ENCODE measurements at regions not wholly inside any gene's neighbourhood (a gene's known extent, or its start where the extent isn't known, plus 50 kb on each side); places are given as distances from the start of the nearest gene placed in this dataset.

- TF ChIP-seq EZH2 (IDR thresholded peaks at IDR 0.05) (no peak), FOXP2 (optimal IDR thresholded peaks at IDR 0.05; ENCODE audit: control extremely low read depth, extremely low read length, insufficient read depth) (no peak)
Observed at GRCh38 chr13:71046360-71047079, 820.5 kb downstream of the DACH1 start.

DNA sequence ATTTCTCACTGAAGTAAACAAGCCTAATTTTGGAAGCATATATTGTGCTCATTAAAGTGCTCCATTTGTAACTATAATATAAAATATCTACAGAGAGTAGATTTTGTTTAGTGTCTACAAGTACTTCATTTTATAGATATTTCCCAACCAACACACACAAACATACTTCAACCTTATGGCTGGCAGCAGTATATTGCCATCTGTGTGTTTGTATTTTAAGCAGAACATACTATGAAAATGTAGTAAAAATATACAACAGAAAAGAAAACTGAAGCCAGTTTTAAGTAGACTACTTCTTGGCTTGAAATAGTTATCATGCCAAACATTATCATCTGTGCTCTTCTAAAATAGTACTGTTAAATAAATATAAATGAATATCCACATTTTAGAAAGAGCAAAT is 821.9 kb downstream of the DACH1 start:
- Histone ChIP-seq H3K4me3 (no peak overlapping the region), H3K27ac (no peak overlapping the region), H3K9me3 (ENCODE audit: low read depth, low read length) (no peaks in the 10 kb centered on the region), H3K9ac (ENCODE audit: insufficient read length) (no peak overlapping the region), H3K36me3 (ENCODE audit: insufficient read depth, low read length) (no peaks in the 10 kb centered on the region)
- no peak for DNase-seq (ENCODE audit: low read depth, low spot score)
- TF ChIP-seq EZH2 (IDR thresholded peaks at IDR 0.05) (no peak), POLR2AphosphoS5 (IDR thresholded peaks at IDR 0.05; ENCODE audit: borderline replicate concordance, low read depth, low read length) (no peak), FOXP2 (optimal IDR thresholded peaks at IDR 0.05; ENCODE audit: control extremely low read depth, extremely low read length, insufficient read depth) (no peak)

More at GRCh38 chr13:71046360-71047079, 820.5 kb downstream of the DACH1 start:
- Histone ChIP-seq H3K27ac (no peak overlapping the region), H3K9me3 (ENCODE audit: low read depth, low read length) (no peaks in the 10 kb centered on the region), H3K36me3 (ENCODE audit: insufficient read depth, low read length) (no peaks in the 10 kb centered on the region), H3K4me3 (no peak overlapping the region), H3K9ac (ENCODE audit: insufficient read length) (no peak overlapping the region)
- no peak for DNase-seq (ENCODE audit: low read depth, low spot score)

DNA sequence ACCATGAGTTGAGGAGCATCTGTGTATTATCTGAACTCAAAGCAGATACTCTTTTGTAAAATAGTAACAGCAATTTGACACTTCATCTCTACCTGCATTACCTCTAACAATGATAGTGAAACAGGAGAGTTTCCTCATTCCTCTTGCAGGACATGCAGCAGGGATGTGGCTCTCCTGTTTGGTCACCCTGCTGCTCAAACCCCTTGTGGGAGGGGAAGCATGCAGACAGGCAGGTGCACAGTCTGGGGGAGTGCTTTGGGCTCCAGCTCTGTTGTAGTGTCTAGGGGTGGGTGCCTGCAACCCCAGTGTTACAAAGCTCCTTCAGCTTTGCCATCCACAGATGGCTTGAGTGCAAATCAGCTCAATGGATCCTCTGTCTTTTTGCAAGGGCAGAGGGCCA is 827.6 kb downstream of the DACH1 start:
- H3K36me3 ChIP-seq (ENCODE audit: insufficient read depth, low read length), result no peaks in the 10 kb centered on the region
- H3K9me3 ChIP-seq (ENCODE audit: low read depth, low read length), result no peaks in the 10 kb centered on the region
- no peak for TF ChIP-seq POLR2AphosphoS5 (IDR thresholded peaks at IDR 0.05; ENCODE audit: borderline replicate concordance, low read depth, low read length)
- no peak for TF ChIP-seq EZH2 (IDR thresholded peaks at IDR 0.05)
- TF ChIP-seq FOXP2 (optimal IDR thresholded peaks at IDR 0.05; ENCODE audit: control extremely low read depth, extremely low read length, insufficient read depth), result no peak
- DNase-seq (ENCODE audit: low read depth, low spot score), result no peak
- H3K9ac ChIP-seq (ENCODE audit: insufficient read length), result no peak overlapping the region
- no peak overlapping the region for H3K27ac ChIP-seq
- H3K4me3 ChIP-seq, result no peak overlapping the region

DNA sequence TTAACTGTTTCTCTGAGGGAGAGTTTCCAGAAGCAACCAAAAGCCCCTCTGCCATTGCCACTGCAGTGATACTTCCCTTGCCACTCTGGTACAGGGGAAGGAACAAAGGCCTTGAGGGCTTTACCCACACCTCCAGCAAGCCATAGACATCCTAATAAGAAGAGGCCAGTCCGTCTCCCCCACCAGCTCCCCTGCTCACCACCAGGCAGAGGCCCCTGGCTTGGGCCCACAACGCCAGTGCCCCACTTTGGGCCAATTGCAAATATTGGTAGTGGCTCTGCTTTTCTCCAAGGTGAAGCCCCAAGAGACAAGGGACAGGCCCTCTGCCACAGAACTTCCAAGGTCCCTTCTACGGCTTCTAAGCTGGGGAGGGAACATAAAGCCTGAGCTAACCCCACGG is 833.0 kb downstream of the DACH1 start:
- Histone ChIP-seq H3K9me3 (ENCODE audit: low read depth, low read length) (no peaks in the 10 kb centered on the region), H3K27ac (no peak overlapping the region), H3K4me3 (no peak overlapping the region), H3K9ac (ENCODE audit: insufficient read length) (no peak overlapping the region), H3K36me3 (ENCODE audit: insufficient read depth, low read length) (no peaks in the 10 kb centered on the region)
- TF ChIP-seq EZH2 (IDR thresholded peaks at IDR 0.05) (no peak), FOXP2 (optimal IDR thresholded peaks at IDR 0.05; ENCODE audit: control extremely low read depth, extremely low read length, insufficient read depth) (no peak), POLR2AphosphoS5 (IDR thresholded peaks at IDR 0.05; ENCODE audit: borderline replicate concordance, low read depth, low read length) (no peak)
- DNase-seq (ENCODE audit: low read depth, low spot score), result no peak

GRCh38 chr13:71033026-71033425 is 834.0 kb downstream of the DACH1 start:
- no peak overlapping the region for H3K27ac ChIP-seq
- H3K9ac ChIP-seq (ENCODE audit: insufficient read length), result no peak overlapping the region
- no peak overlapping the region for H3K4me3 ChIP-seq
- no peak for DNase-seq (ENCODE audit: low read depth, low spot score)
- no peaks in the 10 kb centered on the region for H3K36me3 ChIP-seq (ENCODE audit: insufficient read depth, low read length)
- no peaks in the 10 kb centered on the region for H3K9me3 ChIP-seq (ENCODE audit: low read depth, low read length)
- TF ChIP-seq POLR2AphosphoS5 (IDR thresholded peaks at IDR 0.05; ENCODE audit: borderline replicate concordance, low read depth, low read length) (no peak), FOXP2 (optimal IDR thresholded peaks at IDR 0.05; ENCODE audit: control extremely low read depth, extremely low read length, insufficient read depth) (no peak), EZH2 (IDR thresholded peaks at IDR 0.05) (no peak)

DNA sequence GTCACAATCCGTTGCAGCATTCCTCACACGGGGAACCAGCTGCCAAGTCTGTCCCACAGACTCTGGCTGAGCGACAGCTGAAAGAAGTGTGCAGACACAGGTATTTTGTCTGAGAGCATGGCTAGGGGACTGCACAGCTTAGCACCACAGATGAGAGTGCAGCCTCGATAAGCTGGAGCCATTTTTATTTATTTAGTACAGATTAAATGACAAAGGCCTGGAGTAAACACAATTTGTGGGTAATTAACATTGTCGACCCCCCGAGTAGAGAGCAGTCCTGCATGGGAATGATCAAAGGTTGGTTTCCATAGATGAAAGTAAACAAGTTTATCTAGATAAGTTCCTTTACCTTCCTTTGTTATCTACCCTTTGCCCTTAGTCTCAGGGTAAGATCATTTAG is 836.2 kb downstream of the DACH1 start:
- Histone ChIP-seq H3K4me3 (no peak overlapping the region), H3K36me3 (ENCODE audit: insufficient read depth, low read length) (no peaks in the 10 kb centered on the region), H3K9ac (ENCODE audit: insufficient read length) (no peak overlapping the region), H3K27ac (no peak overlapping the region), H3K9me3 (ENCODE audit: low read depth, low read length) (no peaks in the 10 kb centered on the region)
- TF ChIP-seq EZH2 (IDR thresholded peaks at IDR 0.05) (no peak), FOXP2 (optimal IDR thresholded peaks at IDR 0.05; ENCODE audit: control extremely low read depth, extremely low read length, insufficient read depth) (no peak), POLR2AphosphoS5 (IDR thresholded peaks at IDR 0.05; ENCODE audit: borderline replicate concordance, low read depth, low read length) (no peak)
- no peak for DNase-seq (ENCODE audit: low read depth, low spot score)

- no peak for TF ChIP-seq POLR2AphosphoS5 (IDR thresholded peaks at IDR 0.05; ENCODE audit: borderline replicate concordance, low read depth, low read length)
- no peak for TF ChIP-seq FOXP2 (optimal IDR thresholded peaks at IDR 0.05; ENCODE audit: control extremely low read depth, extremely low read length, insufficient read depth)
- H3K27ac ChIP-seq, result no peak overlapping the region
- no peaks in the 10 kb centered on the region for H3K9me3 ChIP-seq (ENCODE audit: low read depth, low read length)
- H3K9ac ChIP-seq (ENCODE audit: insufficient read length), result no peak overlapping the region
- DNase-seq (ENCODE audit: low read depth, low spot score), result no peak
- no peak overlapping the region for H3K4me3 ChIP-seq
- H3K36me3 ChIP-seq (ENCODE audit: insufficient read depth, low read length), result no peaks in the 10 kb centered on the region
Observed at GRCh38 chr13:71028884-71029283, 838.1 kb downstream of the DACH1 start.

DNA sequence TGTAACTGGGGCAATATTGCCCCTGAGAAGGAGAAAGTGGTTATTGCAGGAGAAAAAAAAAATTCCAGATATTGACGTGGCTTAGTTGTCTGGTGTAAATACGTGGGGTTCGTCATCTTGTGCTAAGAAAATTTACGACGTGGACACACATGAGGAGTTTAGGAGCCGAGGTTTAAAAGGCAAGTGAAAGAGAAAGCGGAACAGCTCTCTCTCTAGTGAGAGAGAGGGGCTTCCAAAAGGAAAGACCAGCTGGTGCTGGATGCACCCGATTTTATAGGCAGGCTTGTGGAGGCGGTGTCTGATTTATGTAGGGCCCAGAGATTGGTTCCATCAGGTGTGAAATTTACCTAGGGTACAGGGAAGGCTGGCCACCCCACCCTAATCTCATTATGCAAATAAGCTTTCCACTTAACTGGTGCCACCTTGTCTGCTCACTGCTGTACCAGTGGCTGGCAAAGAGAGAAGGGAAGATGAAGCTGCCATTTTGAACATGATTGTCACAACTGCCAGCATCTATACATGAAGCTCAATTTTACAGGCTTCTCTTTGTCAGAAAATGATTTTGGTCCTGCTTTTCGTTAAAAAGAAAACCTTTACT is 845.1 kb downstream of the DACH1 start:
- TF ChIP-seq POLR2AphosphoS5 (IDR thresholded peaks at IDR 0.05; ENCODE audit: borderline replicate concordance, low read depth, low read length) (no peak), FOXP2 (optimal IDR thresholded peaks at IDR 0.05; ENCODE audit: control extremely low read depth, extremely low read length, insufficient read depth) (no peak)
- Histone ChIP-seq H3K27ac (no peak overlapping the region), H3K36me3 (ENCODE audit: insufficient read depth, low read length) (no peaks in the 10 kb centered on the region), H3K9ac (ENCODE audit: insufficient read length) (no peak overlapping the region), H3K4me3 (no peak overlapping the region), H3K9me3 (ENCODE audit: low read depth, low read length) (no peaks in the 10 kb centered on the region)
- DNase-seq (ENCODE audit: low read depth, low spot score), result no peak

- DNase-seq (ENCODE audit: low read depth, low spot score), result no peak
- H3K36me3 ChIP-seq (ENCODE audit: insufficient read depth, low read length), result no peaks in the 10 kb centered on the region
- TF ChIP-seq FOXP2 (optimal IDR thresholded peaks at IDR 0.05; ENCODE audit: control extremely low read depth, extremely low read length, insufficient read depth) (no peak), POLR2AphosphoS5 (IDR thresholded peaks at IDR 0.05; ENCODE audit: borderline replicate concordance, low read depth, low read length) (no peak), EZH2 (IDR thresholded peaks at IDR 0.05) (no peak)
- H3K9ac ChIP-seq (ENCODE audit: insufficient read length), result no peak overlapping the region
- no peak overlapping the region for H3K4me3 ChIP-seq
- no peaks in the 10 kb centered on the region for H3K9me3 ChIP-seq (ENCODE audit: low read depth, low read length)
- H3K27ac ChIP-seq, result no peak overlapping the region
Observed at GRCh38 chr13:71018995-71019394, 848.0 kb downstream of the DACH1 start.

Data from SK-N-MC (cell line).